H9 (cell line): ENCODE measurements at regions not wholly inside any gene's neighbourhood (a gene's known extent, or its start where the extent isn't known, plus 50 kb on each side); places are given as distances from the start of the nearest gene placed in this dataset.

Experiments used
- DNase-seq: peaks from one replicate; pipeline ENCODE4 v3.0.0-alpha.2; 2017
- H2AFZ ChIP-seq: one replicate; pipeline ENCODE4 v1.6.1; 2013; ENCODE audit warnings: mild to moderate bottlenecking, low read length, control low read depth, moderate library complexity
- H2AK5ac ChIP-seq: 2 replicates; pipeline ENCODE4 v1.6.1; 2013; ENCODE audit warnings: low read length, control low read depth, mixed read lengths; ENCODE audit not compliant: insufficient read length
- H2BK120ac ChIP-seq: one replicate; pipeline ENCODE4 v1.6.1; 2013; ENCODE audit warnings: low read depth, mild to moderate bottlenecking, low read length, control low read depth, inconsistent platforms; ENCODE audit not compliant: poor library complexity, severe bottlenecking
- H2BK12ac ChIP-seq: 2 replicates; pipeline ENCODE4 v1.6.1; 2013; ENCODE audit warnings: low read length, control low read depth, mixed read lengths, low read depth; ENCODE audit not compliant: insufficient read length
- H2BK15ac ChIP-seq: 2 replicates; pipeline ENCODE4 v1.6.1; 2013; ENCODE audit warnings: low read depth, low read length, control low read depth
- H2BK20ac ChIP-seq: one replicate; pipeline ENCODE4 v1.6.1; 2013; ENCODE audit warnings: low read depth, mild to moderate bottlenecking, low read length, control low read depth, inconsistent platforms; ENCODE audit not compliant: poor library complexity, severe bottlenecking
- H2BK5ac ChIP-seq: 2 replicates; pipeline ENCODE4 v1.6.1; 2013; ENCODE audit warnings: low read length, control low read depth, mixed read lengths; ENCODE audit not compliant: insufficient read length
- H3K14ac ChIP-seq: 2 replicates; pipeline ENCODE4 v1.6.1; 2013; ENCODE audit warnings: low read length, control low read depth; ENCODE audit not compliant: insufficient read depth
- H3K18ac ChIP-seq: 2 replicates; pipeline ENCODE4 v1.6.1; 2013; ENCODE audit warnings: low read depth, mild to moderate bottlenecking, mixed read lengths, low read length, control low read depth; ENCODE audit not compliant: insufficient read length
- H3K23ac ChIP-seq: 2 replicates; pipeline ENCODE4 v1.6.1; 2013; ENCODE audit warnings: low read length, control low read depth, mixed read lengths, low read depth; ENCODE audit not compliant: insufficient read length
- H3K23me2 ChIP-seq: 2 replicates; pipeline ENCODE4 v1.6.1; 2013; ENCODE audit warnings: low read depth, mild to moderate bottlenecking, mixed read lengths, low read length, control low read depth; ENCODE audit not compliant: insufficient read length, poor library complexity, severe bottlenecking
- H3K27ac ChIP-seq: 2 replicates; pipeline ENCODE4 v1.5.1; 2013; ENCODE audit warnings: low read length, control low read depth, mixed read lengths, low read depth; ENCODE audit not compliant: insufficient read length
- H3K27me3 ChIP-seq: 2 replicates; pipeline ENCODE4 v1.6.1; 2013; ENCODE audit warnings: low read length, control low read depth, inconsistent platforms; ENCODE audit not compliant: insufficient read depth
- H3K4ac ChIP-seq: 2 replicates; pipeline ENCODE4 v1.6.1; 2013; ENCODE audit warnings: low read depth, mild to moderate bottlenecking, control low read depth, inconsistent platforms, low read length, moderate library complexity
- H3K4me1 ChIP-seq: 2 replicates; pipeline ENCODE4 v1.6.1; 2013; ENCODE audit warnings: low read length, control low read depth, inconsistent platforms; ENCODE audit not compliant: insufficient read depth
- H3K4me2 ChIP-seq: 2 replicates; pipeline ENCODE4 v1.6.1; 2013; ENCODE audit warnings: low read length, control low read depth, mixed read lengths; ENCODE audit not compliant: insufficient read length, insufficient read depth
- H3K56ac ChIP-seq: 2 replicates; pipeline ENCODE4 v1.6.1; 2013; ENCODE audit warnings: low read depth, mild to moderate bottlenecking, mixed read lengths, low read length, control low read depth; ENCODE audit not compliant: insufficient read length
- H3K79me1 ChIP-seq: 2 replicates; pipeline ENCODE4 v1.6.1; 2013; ENCODE audit warnings: low read depth, mild to moderate bottlenecking, moderate library complexity, low read length, control low read depth, inconsistent platforms; ENCODE audit not compliant: insufficient read depth, poor library complexity, severe bottlenecking
- H3K79me2 ChIP-seq: 2 replicates; pipeline ENCODE4 v1.6.1; 2013; ENCODE audit warnings: low read length, control low read depth, inconsistent platforms; ENCODE audit not compliant: insufficient read depth
- H3K9ac ChIP-seq: 2 replicates; pipeline ENCODE4 v1.6.1; 2013; ENCODE audit warnings: low read length, control low read depth, mixed read lengths; ENCODE audit not compliant: insufficient read length; ENCODE audit errors: extremely low read depth
- H3K9me3 ChIP-seq: one replicate; pipeline ENCODE4 v1.6.1; 2013; ENCODE audit warnings: low read depth, low read length, inconsistent platforms; ENCODE audit not compliant: control insufficient read depth
- H3T11ph ChIP-seq: one replicate; pipeline ENCODE4 v1.6.1; 2013; ENCODE audit warnings: mild to moderate bottlenecking, low read length, control low read depth, inconsistent platforms
- H4K20me1 ChIP-seq: one replicate; pipeline ENCODE4 v1.6.1; 2013; ENCODE audit not compliant: control insufficient read depth, insufficient read length, insufficient read depth
- H4K5ac ChIP-seq: 2 replicates; pipeline ENCODE4 v1.6.1; 2013; ENCODE audit warnings: low read depth, mild to moderate bottlenecking, mixed read lengths, low read length, control low read depth; ENCODE audit not compliant: insufficient read length
- H4K8ac ChIP-seq: replicated peaks from 2 replicates; pipeline ENCODE4 v1.6.1; 2013; ENCODE audit warnings: low read length, control low read depth, mixed read lengths, low read depth; ENCODE audit not compliant: insufficient read length
- H4K91ac ChIP-seq: 2 replicates; pipeline ENCODE4 v1.6.1; 2013; ENCODE audit warnings: low read depth, mild to moderate bottlenecking, moderate library complexity, mixed read lengths, low read length, control low read depth; ENCODE audit not compliant: insufficient read length
- H3K27ac Mint-ChIP-seq, 3 experiments: 2 replicates in 2 of 3; 3 replicates in 1 of 3; pipeline ENCODE4 v1.8.0; 2020 to 2021; ENCODE audit warnings: mixed read lengths in 3 of 3, mild to moderate bottlenecking in 1 of 3, moderate library complexity in 1 of 3
- H3K27me3 Mint-ChIP-seq: 2 replicates; pipeline ENCODE4 v1.8.0; 2021; ENCODE audit warnings: low read depth, mild to moderate bottlenecking, moderate library complexity, mixed read lengths
- H3K36me3 Mint-ChIP-seq, 3 experiments: 2 replicates in 2 of 3; 3 replicates in 1 of 3; pipeline ENCODE4 v1.8.0; 2020 to 2021; ENCODE audit warnings: low read depth in 3 of 3, mixed read lengths in 3 of 3; ENCODE audit not compliant: insufficient read depth in 1 of 3
- H3K4me1 Mint-ChIP-seq, 2 experiments: 2 replicates each; pipeline ENCODE4 v1.8.0; 2020; ENCODE audit warnings: mixed read lengths in 2 of 2
- H3K4me3 Mint-ChIP-seq, 2 experiments: 2 replicates in 1 of 2; 3 replicates in 1 of 2; pipeline ENCODE4 v1.8.0; 2020 to 2021; ENCODE audit warnings: mild to moderate bottlenecking in 2 of 2, mixed read lengths in 2 of 2, moderate library complexity in 1 of 2
- H3K9me3 Mint-ChIP-seq, 2 experiments: 2 replicates in 1 of 2; 3 replicates in 1 of 2; pipeline ENCODE4 v1.8.0; 2020; ENCODE audit warnings: mild to moderate bottlenecking in 2 of 2, mixed read lengths in 2 of 2, moderate library complexity in 1 of 2
- WGBS: extraction: QIAGEN DNeasy Blood & Tissue Kit; methylation state at CpG from one replicate; pipeline ENCODE4 v1.1.7; 2013; ENCODE audit warnings: missing lambda C conversion rate, low lambda C conversion rate, mixed read lengths; ENCODE audit not compliant: insufficient read length; ENCODE audit errors: extremely low coverage; 5-methylcytosine and 5-hydroxymethylcytosine counted together
- TF ChIP-seq, protein P1 (sequence below): fragments of 200-600 bp; sonication (generic); conservative IDR thresholded peaks from 3 replicates; pipeline ENCODE4 v1.8.0; 2021; ENCODE audit warnings: antibody characterized with exemption, mild to moderate bottlenecking

DNA sequence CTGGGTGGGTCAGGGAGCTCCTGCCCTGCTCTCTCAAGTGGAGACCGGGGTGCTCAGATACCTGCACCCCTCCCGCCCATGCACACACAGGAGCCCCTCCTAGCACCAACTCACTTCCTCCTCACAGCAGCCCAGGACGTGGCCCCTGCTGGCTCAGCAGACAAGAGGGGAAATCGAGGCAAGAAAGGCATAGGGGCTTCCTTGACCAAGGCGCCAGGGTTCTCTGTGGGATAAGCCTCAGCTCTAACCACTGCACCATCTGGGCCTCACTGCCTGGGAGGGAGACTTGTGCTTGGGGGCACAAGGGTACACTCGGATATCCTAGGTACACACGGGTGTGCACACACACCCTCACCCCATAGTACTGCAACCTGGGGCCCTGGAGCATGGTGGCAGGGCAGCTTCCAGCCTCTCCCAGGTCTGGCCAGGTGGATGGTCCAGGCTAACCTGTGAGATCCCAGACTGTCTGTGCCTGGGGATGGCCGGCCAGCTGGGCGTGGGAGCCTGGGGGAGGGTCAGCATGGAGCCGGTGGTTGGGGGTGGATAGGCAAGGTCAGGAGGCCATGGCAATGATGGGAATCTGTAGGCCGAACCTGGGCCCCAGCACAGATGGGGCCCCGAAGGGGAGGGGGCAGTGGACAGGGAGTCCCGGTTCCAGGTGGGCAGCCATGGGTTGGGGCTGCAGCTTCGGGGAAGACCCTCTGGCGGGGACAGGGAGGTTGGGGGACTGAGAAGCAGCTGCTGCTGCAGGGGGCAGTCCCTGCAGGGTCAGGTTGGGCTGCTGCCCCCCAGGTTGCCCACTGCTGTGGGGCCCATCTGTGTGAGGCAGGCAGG, 312.4 kb downstream of the TMEM121 start:
- H3K4me1 Mint-ChIP-seq, result no peaks in the 10 kb centered on the region
- Histone ChIP-seq H3K4me2 (no peak overlapping the region), H4K91ac (no peak overlapping the region), H3K14ac (no peak overlapping the region), H3T11ph (no peak overlapping the region), H3K4me1 (no peaks in the 10 kb centered on the region), H2BK20ac (no peak overlapping the region), H2BK15ac (no peak overlapping the region), H3K23me2 (no peaks in the 10 kb centered on the region), H3K9ac (no peak overlapping the region), H4K20me1 (no peaks in the 10 kb centered on the region), H3K79me2 (no peaks in the 10 kb centered on the region), H2AFZ (no peak overlapping the region), H3K9me3 (peaks cover 92% of the 10 kb centered on the region), H2BK12ac (no peak overlapping the region), H2AK5ac (no peak overlapping the region), H3K27me3 (no peaks in the 10 kb centered on the region), H2BK120ac (no peak overlapping the region), H4K5ac (no peak overlapping the region), H4K8ac (no peak overlapping the region), H3K4ac (no peak overlapping the region), H3K79me1 (no peaks in the 10 kb centered on the region), H3K23ac (no peak overlapping the region), H3K27ac (no peak overlapping the region), H3K56ac (no peak overlapping the region), H3K18ac (no peak overlapping the region), H2BK5ac (no peak overlapping the region)
- DNase-seq, result peak; percentile 10
- H3K36me3 Mint-ChIP-seq, result peaks cover 19 to 43% (median 24%) of the 10 kb centered on the region in 3 experiments; a peak in 6 of 7 replicates
- TF ChIP-seq, protein P1, sequence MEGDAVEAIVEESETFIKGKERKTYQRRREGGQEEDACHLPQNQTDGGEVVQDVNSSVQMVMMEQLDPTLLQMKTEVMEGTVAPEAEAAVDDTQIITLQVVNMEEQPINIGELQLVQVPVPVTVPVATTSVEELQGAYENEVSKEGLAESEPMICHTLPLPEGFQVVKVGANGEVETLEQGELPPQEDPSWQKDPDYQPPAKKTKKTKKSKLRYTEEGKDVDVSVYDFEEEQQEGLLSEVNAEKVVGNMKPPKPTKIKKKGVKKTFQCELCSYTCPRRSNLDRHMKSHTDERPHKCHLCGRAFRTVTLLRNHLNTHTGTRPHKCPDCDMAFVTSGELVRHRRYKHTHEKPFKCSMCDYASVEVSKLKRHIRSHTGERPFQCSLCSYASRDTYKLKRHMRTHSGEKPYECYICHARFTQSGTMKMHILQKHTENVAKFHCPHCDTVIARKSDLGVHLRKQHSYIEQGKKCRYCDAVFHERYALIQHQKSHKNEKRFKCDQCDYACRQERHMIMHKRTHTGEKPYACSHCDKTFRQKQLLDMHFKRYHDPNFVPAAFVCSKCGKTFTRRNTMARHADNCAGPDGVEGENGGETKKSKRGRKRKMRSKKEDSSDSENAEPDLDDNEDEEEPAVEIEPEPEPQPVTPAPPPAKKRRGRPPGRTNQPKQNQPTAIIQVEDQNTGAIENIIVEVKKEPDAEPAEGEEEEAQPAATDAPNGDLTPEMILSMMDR, result no peak
- H3K27ac Mint-ChIP-seq, result no peak overlapping the region
- H3K9me3 Mint-ChIP-seq, result peaks cover 72 to 91% of the 10 kb centered on the region in 2 experiments
- WGBS, result no CpG with 5 or more reads among the region's 15 CpGs
- peaks cover 6% of the 10 kb centered on the region for H3K27me3 Mint-ChIP-seq
- H3K4me3 Mint-ChIP-seq, result no peak overlapping the region
